PC-3 (cell line): ENCODE measurements at regions not wholly inside any gene's neighbourhood (a gene's known extent, or its start where the extent isn't known, plus 50 kb on each side); places are given as distances from the start of the nearest gene placed in this dataset.
A peak's percentile ranks its signal among the peaks of the same experiment; 100 is the strongest.

Source experiments
- ATAC-seq: fragments of 200-7000 bp; cut with Tn5 transposase; 2 replicates; pipeline ENCODE4 v1.9.1; 2020; ENCODE audit warnings: mild to moderate bottlenecking, moderate library complexity
- BruUV-seq: library from RNA; stranded (reverse); fragments of 400-500 nt; replicated peaks from 2 replicates; lab custom pipeline; 2021; lab: Mats Ljungman, UMichigan
- CTCF ChIA-PET: fragments of 300-600 bp; sonication (Branson Sonifier 250); formaldehyde crosslinking; loops from one replicate; lab custom pipeline; 2022; ENCODE audit warnings: antibody characterized with exemption; lab: Charles Lee
- POLR2A ChIA-PET: fragments of 300-600 bp; sonication (Branson Sonifier 250); formaldehyde crosslinking; loops from one replicate; lab custom pipeline; 2022; ENCODE audit warnings: antibody characterized with exemption; ENCODE audit not compliant: unreplicated experiment; lab: Charles Lee
- DNase-seq: peaks from one replicate; pipeline ENCODE4 v3.0.0-alpha.2; 2015
- H2AFZ ChIP-seq: fragments of 300-600 bp; sonication (generic); 2 replicates; pipeline ENCODE4 v1.6.0; 2016; ENCODE audit warnings: antibody characterized with exemption, low read length
- H3F3A ChIP-seq: fragments of 300-600 bp; sonication (generic); one replicate; pipeline ENCODE4 v1.6.0; 2017; ENCODE audit warnings: antibody characterized with exemption, low read length, control low read depth, mild to moderate bottlenecking; ENCODE audit not compliant: unreplicated experiment
- H3K27ac ChIP-seq: fragments of 300-600 bp; sonication (generic); 2 replicates; pipeline ENCODE4 v1.5.1; 2016; ENCODE audit warnings: mild to moderate bottlenecking, low read length
- H3K27me3 ChIP-seq: fragments of 300-600 bp; sonication (generic); 2 replicates; pipeline ENCODE4 v1.6.1; 2016; ENCODE audit warnings: low read length, mixed read lengths
- H3K36me3 ChIP-seq: fragments of 300-600 bp; sonication (generic); 2 replicates; pipeline ENCODE4 v1.6.1; 2016; ENCODE audit warnings: low read depth, mixed run types, low read length, mixed read lengths
- H3K4me1 ChIP-seq: fragments of 300-600 bp; sonication (generic); 2 replicates; pipeline ENCODE4 v1.5.1; 2016; ENCODE audit warnings: low read length; ENCODE audit not compliant: insufficient read depth
- H3K4me2 ChIP-seq: fragments of 300-600 bp; sonication (generic); 2 replicates; pipeline ENCODE4 v1.6.0; 2016; ENCODE audit warnings: low read length
- H3K4me3 ChIP-seq: fragments of 300-600 bp; sonication (generic); 2 replicates; pipeline ENCODE4 v1.5.1; 2016; ENCODE audit warnings: mild to moderate bottlenecking, low read length, mixed read lengths
- H3K79me2 ChIP-seq: fragments of 300-600 bp; sonication (generic); 2 replicates; pipeline ENCODE4 v1.6.1; 2017; ENCODE audit warnings: low read length, mixed read lengths
- H3K9ac ChIP-seq: fragments of 300-600 bp; sonication (generic); 2 replicates; pipeline ENCODE4 v1.6.0; 2016; ENCODE audit warnings: mild to moderate bottlenecking, low read length
- H3K9me2 ChIP-seq: fragments of 300-600 bp; sonication (generic); replicated peaks from 2 replicates; pipeline ENCODE4 v1.6.1; 2016; ENCODE audit warnings: mixed run types, low read length, mixed read lengths
- H3K9me3 ChIP-seq: fragments of 300-600 bp; sonication (generic); 2 replicates; pipeline ENCODE4 v1.6.1; 2016; ENCODE audit warnings: low read length, mixed read lengths
- H4K20me1 ChIP-seq: fragments of 300-600 bp; sonication (generic); 2 replicates; pipeline ENCODE4 v1.6.1; 2016; ENCODE audit warnings: low read length, mixed read lengths
- EZH2 ChIP-seq: fragments of 300-600 bp; sonication (generic); IDR thresholded peaks from one replicate; pipeline ENCODE4 v1.6.1; 2017; ENCODE audit warnings: antibody characterized with exemption, mild to moderate bottlenecking, low read length; ENCODE audit not compliant: unreplicated experiment
- EZH2phosphoT487 ChIP-seq: fragments of 300-600 bp; sonication (generic); IDR thresholded peaks from 2 replicates; pipeline ENCODE4 v1.6.1; 2018; ENCODE audit warnings: mild to moderate bottlenecking, antibody characterized with exemption, low read length, borderline replicate concordance
- intact Hi-C: fragments of 100-400 bp; cut with micrococcal nuclease; formaldehyde crosslinking; loops from 2 replicates; pipeline ENCODE4 v1.9.0; 2023
- TF ChIP-seq, protein P1 (sequence below): fragments of 300-600 bp; sonication (generic); conservative IDR thresholded peaks from 2 replicates; pipeline ENCODE4 v1.5.1; 2017; ENCODE audit warnings: antibody characterized with exemption, low read depth, mild to moderate bottlenecking, low read length

GRCh38 chr2:2699121-2699505 is 368.0 kb upstream of the MYT1L start:
- ATAC-seq (no peak), DNase-seq (no peak)
- H3K27me3 ChIP-seq = peaks cover 77% of the 10 kb centered on the region
- H3K4me3 ChIP-seq = no peak overlapping the region
- no peaks in the 10 kb centered on the region for H3K9me2 ChIP-seq
- no peaks in the 10 kb centered on the region for H3K36me3 ChIP-seq
- intact Hi-C loops = no loop called here
- H2AFZ ChIP-seq = no peak overlapping the region
- no peaks in the 10 kb centered on the region for H4K20me1 ChIP-seq
- CTCF ChIA-PET = no interaction called here
- TF ChIP-seq EZH2 (no peak), EZH2phosphoT487 (no peak)
- TF ChIP-seq, protein P1, sequence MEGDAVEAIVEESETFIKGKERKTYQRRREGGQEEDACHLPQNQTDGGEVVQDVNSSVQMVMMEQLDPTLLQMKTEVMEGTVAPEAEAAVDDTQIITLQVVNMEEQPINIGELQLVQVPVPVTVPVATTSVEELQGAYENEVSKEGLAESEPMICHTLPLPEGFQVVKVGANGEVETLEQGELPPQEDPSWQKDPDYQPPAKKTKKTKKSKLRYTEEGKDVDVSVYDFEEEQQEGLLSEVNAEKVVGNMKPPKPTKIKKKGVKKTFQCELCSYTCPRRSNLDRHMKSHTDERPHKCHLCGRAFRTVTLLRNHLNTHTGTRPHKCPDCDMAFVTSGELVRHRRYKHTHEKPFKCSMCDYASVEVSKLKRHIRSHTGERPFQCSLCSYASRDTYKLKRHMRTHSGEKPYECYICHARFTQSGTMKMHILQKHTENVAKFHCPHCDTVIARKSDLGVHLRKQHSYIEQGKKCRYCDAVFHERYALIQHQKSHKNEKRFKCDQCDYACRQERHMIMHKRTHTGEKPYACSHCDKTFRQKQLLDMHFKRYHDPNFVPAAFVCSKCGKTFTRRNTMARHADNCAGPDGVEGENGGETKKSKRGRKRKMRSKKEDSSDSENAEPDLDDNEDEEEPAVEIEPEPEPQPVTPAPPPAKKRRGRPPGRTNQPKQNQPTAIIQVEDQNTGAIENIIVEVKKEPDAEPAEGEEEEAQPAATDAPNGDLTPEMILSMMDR = no peak
- H3F3A ChIP-seq = no peaks in the 10 kb centered on the region
- BruUV-seq = no TSS peak
- H3K9ac ChIP-seq = no peak overlapping the region
- H3K79me2 ChIP-seq = no peaks in the 10 kb centered on the region
- POLR2A ChIA-PET = no interaction called here
- H3K27ac ChIP-seq = no peak overlapping the region
- no peaks in the 10 kb centered on the region for H3K9me3 ChIP-seq
- H3K4me1 ChIP-seq = no peaks in the 10 kb centered on the region
- H3K4me2 ChIP-seq = no peak overlapping the region

DNA sequence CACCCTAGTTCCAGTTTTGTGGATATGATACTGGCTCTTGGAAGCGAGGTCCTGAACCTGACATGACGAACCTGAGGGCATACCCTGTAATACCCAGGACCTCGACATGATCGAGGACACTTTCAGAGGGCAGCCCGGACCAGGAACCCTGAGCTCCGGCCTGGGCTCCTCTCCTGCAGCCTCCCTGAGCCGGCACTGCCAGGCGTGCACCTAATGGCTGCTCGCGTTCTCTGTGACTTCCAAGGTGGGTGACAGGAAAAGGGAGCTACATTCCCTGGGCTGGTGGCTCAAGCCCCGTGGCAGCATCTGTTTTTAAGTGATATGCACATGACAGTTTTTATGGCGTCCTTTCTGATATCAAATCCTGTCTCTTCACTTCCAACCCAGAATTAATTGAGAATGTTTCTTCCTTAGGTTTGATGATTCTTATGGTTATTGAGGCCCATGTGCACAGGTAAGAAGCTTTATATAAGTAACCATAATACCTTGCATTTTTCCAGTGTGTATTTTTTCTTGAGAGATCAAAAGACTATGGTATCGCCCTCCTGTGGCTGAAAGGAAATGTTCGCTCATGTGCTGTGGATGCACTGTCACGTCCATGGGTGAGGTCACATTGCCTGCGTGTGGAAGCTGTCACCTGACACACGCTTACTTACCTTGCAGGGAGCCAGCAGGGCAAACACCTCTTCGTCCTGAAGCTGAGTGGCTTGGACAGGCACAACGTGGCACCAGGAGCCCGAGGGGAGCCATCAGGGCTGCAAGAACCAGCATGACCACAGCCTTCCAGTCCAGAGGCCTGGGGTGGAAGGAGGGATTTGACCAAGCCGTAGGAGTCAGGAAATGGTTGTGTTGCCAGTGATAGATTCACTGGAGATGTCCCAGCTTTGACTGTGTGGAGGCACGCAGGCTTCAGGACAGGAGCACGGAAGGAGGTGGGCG is 367.4 kb upstream of the MYT1L start:
- Histone ChIP-seq H3K36me3 (no peaks in the 10 kb centered on the region), H3K9me2 (no peaks in the 10 kb centered on the region), H3K27ac (no peak overlapping the region), H2AFZ (no peak overlapping the region), H3K27me3 (peaks cover 77% of the 10 kb centered on the region), H3K9ac (no peak overlapping the region), H3K4me2 (no peak overlapping the region), H3K79me2 (no peaks in the 10 kb centered on the region), H3K4me1 (no peaks in the 10 kb centered on the region), H3K4me3 (no peak overlapping the region), H3F3A (no peaks in the 10 kb centered on the region), H4K20me1 (no peaks in the 10 kb centered on the region), H3K9me3 (no peaks in the 10 kb centered on the region)
- POLR2A ChIA-PET = no interaction called here
- CTCF ChIA-PET = no interaction called here
- ATAC-seq = peak; percentile 31; the same call in 1 of the 2 replicates
- TF ChIP-seq, protein P1 = peak; percentile 55
- no peak for TF ChIP-seq EZH2phosphoT487
- intact Hi-C loops = no loop called here
- DNase-seq = peak; percentile 34
- no TSS peak for BruUV-seq
